ENCODE measurements at regions not wholly inside any gene's neighbourhood (a gene's known extent, or its start where the extent isn't known, plus 50 kb on each side); places are given as distances from the start of the nearest gene placed in this dataset.
"Not testable (repeated sequence)": the region's sequence is repeated elsewhere in the genome, so short reads cannot be mapped to it uniquely, and the experiment has no call there.

DNA sequence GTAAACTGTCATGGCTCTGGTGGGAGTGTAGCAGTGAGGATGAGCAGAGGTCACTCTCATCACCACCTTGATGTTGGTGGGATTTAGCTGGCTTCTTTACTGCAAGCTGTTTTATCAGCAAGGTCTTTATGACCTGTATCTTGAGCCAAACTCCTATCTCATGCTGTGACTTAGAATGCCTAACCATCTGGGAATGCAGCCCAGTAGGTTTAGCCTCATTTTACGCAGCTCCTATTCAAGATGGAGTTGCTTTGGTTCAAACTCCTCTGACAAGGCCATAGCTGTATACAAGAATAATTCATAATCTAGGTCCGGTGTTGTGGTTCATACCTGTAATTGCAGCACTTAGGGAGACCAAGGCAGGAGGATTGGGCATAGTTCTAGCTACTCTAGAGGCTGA lies 85.1 kb downstream of the ARRDC3 start:
- DNase-seq (ENCODE audit: low spot score) = no peak
- Histone ChIP-seq H2AFZ (ENCODE audit: low read length) (no peak overlapping the region), H3K4me2 (ENCODE audit: low read length) (no peak overlapping the region)

DNA sequence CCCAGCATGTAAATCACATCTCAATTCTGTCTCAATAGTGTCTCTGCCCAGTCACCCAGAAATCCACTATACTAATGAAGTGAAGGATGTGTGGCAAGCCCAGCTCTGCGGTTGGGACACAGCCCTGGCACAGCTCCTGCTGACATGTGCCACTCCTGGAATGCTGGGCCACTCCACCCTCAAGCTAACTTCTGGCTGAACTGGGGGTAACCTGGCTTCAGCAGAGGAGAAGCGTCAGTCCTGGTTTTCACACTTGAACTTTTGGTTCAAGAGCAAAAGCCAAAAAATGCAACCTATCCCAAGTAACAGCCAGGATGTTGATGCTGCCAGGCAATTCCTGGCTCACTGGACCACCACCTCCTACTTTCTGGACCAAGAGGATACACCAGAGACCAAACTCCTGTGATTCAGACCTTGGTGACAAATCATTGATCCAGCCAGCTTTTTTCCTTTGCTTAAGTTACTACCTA lies 86.4 kb downstream of the ARRDC3 start:
- H3K9me2 ChIP-seq (ENCODE audit: insufficient read depth, low read length) = no peaks in the 10 kb centered on the region
- no peak overlapping the region for H2AFZ ChIP-seq (ENCODE audit: low read length)
- H3K36me3 ChIP-seq (ENCODE audit: insufficient read depth, low read length) = no peaks in the 10 kb centered on the region
- no peaks in the 10 kb centered on the region for H3K4me1 ChIP-seq (ENCODE audit: insufficient read depth, low read length, poor library complexity, severe bottlenecking)
- no peak overlapping the region for H3K4me3 ChIP-seq (ENCODE audit: low read depth, low read length, poor library complexity, severe bottlenecking)
- POLR2A ChIA-PET = interaction anchor here (2.1 kb wide), 1 partner anchor 13 kb away, joined by 8 read pairs; no protein-coding TSS in a partner anchor
- no peak overlapping the region for H3K4me2 ChIP-seq (ENCODE audit: low read length)
- CTCF ChIA-PET (ENCODE audit: unreplicated experiment) = no interaction called here
- H3K27ac ChIP-seq (ENCODE audit: low read depth, low read length, poor library complexity, severe bottlenecking) = no peak overlapping the region
- no peaks in the 10 kb centered on the region for H3K79me2 ChIP-seq (ENCODE audit: insufficient read depth, low read depth, low read length)
- H4K20me1 ChIP-seq (ENCODE audit: insufficient read depth, low read length) = no peaks in the 10 kb centered on the region
- intact Hi-C loops (cut with micrococcal nuclease; ENCODE audit: unreplicated experiment) = no loop called here
- TF ChIP-seq, protein P1, sequence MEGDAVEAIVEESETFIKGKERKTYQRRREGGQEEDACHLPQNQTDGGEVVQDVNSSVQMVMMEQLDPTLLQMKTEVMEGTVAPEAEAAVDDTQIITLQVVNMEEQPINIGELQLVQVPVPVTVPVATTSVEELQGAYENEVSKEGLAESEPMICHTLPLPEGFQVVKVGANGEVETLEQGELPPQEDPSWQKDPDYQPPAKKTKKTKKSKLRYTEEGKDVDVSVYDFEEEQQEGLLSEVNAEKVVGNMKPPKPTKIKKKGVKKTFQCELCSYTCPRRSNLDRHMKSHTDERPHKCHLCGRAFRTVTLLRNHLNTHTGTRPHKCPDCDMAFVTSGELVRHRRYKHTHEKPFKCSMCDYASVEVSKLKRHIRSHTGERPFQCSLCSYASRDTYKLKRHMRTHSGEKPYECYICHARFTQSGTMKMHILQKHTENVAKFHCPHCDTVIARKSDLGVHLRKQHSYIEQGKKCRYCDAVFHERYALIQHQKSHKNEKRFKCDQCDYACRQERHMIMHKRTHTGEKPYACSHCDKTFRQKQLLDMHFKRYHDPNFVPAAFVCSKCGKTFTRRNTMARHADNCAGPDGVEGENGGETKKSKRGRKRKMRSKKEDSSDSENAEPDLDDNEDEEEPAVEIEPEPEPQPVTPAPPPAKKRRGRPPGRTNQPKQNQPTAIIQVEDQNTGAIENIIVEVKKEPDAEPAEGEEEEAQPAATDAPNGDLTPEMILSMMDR (conservative IDR thresholded peaks at IDR 0.05; ENCODE audit: low read length) = no peak
- TF ChIP-seq EZH2phosphoT487 (IDR thresholded peaks at IDR 0.05; ENCODE audit: borderline replicate concordance, low read depth, low read length) = no peak
- BruUV-seq (replicated peaks) = no TSS peak
- DNase-seq (ENCODE audit: low spot score) = no peak
- H3K9me3 ChIP-seq (ENCODE audit: low read length) = no peaks in the 10 kb centered on the region

More for the DNA sequence above, 85.1 kb downstream of the ARRDC3 start:
- Histone ChIP-seq H3K9me2 (ENCODE audit: insufficient read depth, low read length) (no peaks in the 10 kb centered on the region), H3K36me3 (ENCODE audit: insufficient read depth, low read length) (no peaks in the 10 kb centered on the region), H3K27ac (ENCODE audit: low read depth, low read length, poor library complexity, severe bottlenecking) (no peak overlapping the region), H3K9me3 (ENCODE audit: low read length) (no peaks in the 10 kb centered on the region), H3K4me1 (ENCODE audit: insufficient read depth, low read length, poor library complexity, severe bottlenecking) (no peaks in the 10 kb centered on the region), H4K20me1 (ENCODE audit: insufficient read depth, low read length) (no peaks in the 10 kb centered on the region), H3K4me3 (ENCODE audit: low read depth, low read length, poor library complexity, severe bottlenecking) (no peak overlapping the region), H3K79me2 (ENCODE audit: insufficient read depth, low read depth, low read length) (no peaks in the 10 kb centered on the region)
- intact Hi-C loops (cut with micrococcal nuclease; ENCODE audit: unreplicated experiment) = no loop called here
- CTCF ChIA-PET (ENCODE audit: unreplicated experiment) = no interaction called here
- POLR2A ChIA-PET = interaction anchor here (0.8 to 1.0 kb wide), 2 partner anchors 17 to 100 kb away, joined by 4 to 5 read pairs; no protein-coding TSS in a partner anchor
- no TSS peak for BruUV-seq (replicated peaks)
- TF ChIP-seq EZH2phosphoT487 (IDR thresholded peaks at IDR 0.05; ENCODE audit: borderline replicate concordance, low read depth, low read length) = no peak
- TF ChIP-seq, protein P1 (conservative IDR thresholded peaks at IDR 0.05; ENCODE audit: low read length) = no peak

DNA sequence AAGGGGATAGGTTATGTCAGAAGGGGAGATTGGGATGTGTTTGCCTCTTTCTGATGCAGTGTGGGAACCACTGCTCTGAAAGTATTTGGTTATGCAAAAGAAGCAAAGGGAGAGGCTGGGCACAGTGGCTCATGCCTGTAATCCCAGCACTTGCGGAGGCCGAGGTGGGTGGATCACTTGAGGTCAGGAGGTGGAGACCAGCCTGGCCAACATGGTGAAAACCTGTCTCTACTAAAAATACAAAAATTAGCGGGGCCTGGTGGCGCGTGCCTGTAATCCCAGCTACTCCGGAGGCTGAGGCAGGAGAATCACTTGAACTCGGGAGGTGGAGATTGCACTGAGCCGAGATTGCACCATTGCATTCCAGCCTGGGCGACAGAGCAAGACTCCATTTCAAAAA lies 87.0 kb downstream of the ARRDC3 start:
- H3K4me2 ChIP-seq (ENCODE audit: low read length) = not testable (repeated sequence)

More for the DNA sequence above, 87.0 kb downstream of the ARRDC3 start:
- DNase-seq (ENCODE audit: low spot score); H4K20me1 ChIP-seq (ENCODE audit: insufficient read depth, low read length); BruUV-seq (replicated peaks); H3K9me2 ChIP-seq (ENCODE audit: insufficient read depth, low read length); H3K4me3 ChIP-seq (ENCODE audit: low read depth, low read length, poor library complexity, severe bottlenecking); H3K79me2 ChIP-seq (ENCODE audit: insufficient read depth, low read depth, low read length); H3K27ac ChIP-seq (ENCODE audit: low read depth, low read length, poor library complexity, severe bottlenecking); intact Hi-C loops (cut with micrococcal nuclease; ENCODE audit: unreplicated experiment); H2AFZ ChIP-seq (ENCODE audit: low read length); H3K4me1 ChIP-seq (ENCODE audit: insufficient read depth, low read length, poor library complexity, severe bottlenecking); CTCF ChIA-PET (ENCODE audit: unreplicated experiment); H3K9me3 ChIP-seq (ENCODE audit: low read length); H3K36me3 ChIP-seq (ENCODE audit: insufficient read depth, low read length): not testable (repeated sequence)
- POLR2A ChIA-PET = interaction anchor here (2.1 kb wide), 1 partner anchor 14 kb away, joined by 8 read pairs; no protein-coding TSS in a partner anchor

Measured in OCI-LY7 (cell line).